Endothelial cell of umbilical vein (primary cell): ENCODE measurements at regions not wholly inside any gene's neighbourhood (a gene's known extent, or its start where the extent isn't known, plus 50 kb on each side); places are given as distances from the start of the nearest gene placed in this dataset.

Source experiments
- BruUV-seq: library from RNA; stranded (reverse); fragments of 400-500 nt; replicated peaks from 2 replicates; lab custom pipeline; 2021; lab: Mats Ljungman, UMichigan
- CTCF ChIA-PET: fragments of 300-600, 350-600 bp; sonication (Branson Sonifier 250); formaldehyde crosslinking; loops from one replicate; lab custom pipeline; 2021; ENCODE audit warnings: antibody characterized with exemption, inconsistent platforms; lab: Charles Lee
- POLR2A ChIA-PET: fragments of 300-600, 350-600 bp; sonication (Branson Sonifier 250); formaldehyde crosslinking; loops from one replicate; lab custom pipeline; 2021; ENCODE audit warnings: antibody characterized with exemption, inconsistent platforms; lab: Charles Lee
- DNase-seq: peaks from one replicate; pipeline ENCODE4 v3.0.0-alpha.2; 2011; ENCODE audit warnings: low read depth, low spot score
- FAIRE-seq: peaks from 2 replicates; lab custom pipeline; 2011; peaks lifted over from hg19 to GRCh38; lab: Jason Lieb, UNC
- H2AFZ ChIP-seq: 2 replicates; pipeline ENCODE4 v1.6.0; 2012; ENCODE audit warnings: low read depth, low read length, control low read depth, inconsistent platforms
- H3K27ac ChIP-seq: 2 replicates; pipeline ENCODE4 v1.5.1; 2011; ENCODE audit warnings: low read depth, mild to moderate bottlenecking, control low read depth, low read length, moderate library complexity; ENCODE audit not compliant: insufficient read depth
- H3K27me3 ChIP-seq, 2 experiments: 2 replicates each; pipeline versions ENCODE4 v1.6.0 to v1.6.1; 2011; ENCODE audit warnings: low read length in 2 of 2, mixed read lengths in 1 of 2; ENCODE audit not compliant: control insufficient read depth in 2 of 2, insufficient read depth in 2 of 2
- H3K36me3 ChIP-seq, 2 experiments: 2 replicates in 1 of 2; 3 replicates in 1 of 2; pipeline ENCODE4 v1.5.1; 2011; ENCODE audit warnings: low read length in 2 of 2, mild to moderate bottlenecking in 1 of 2, moderate library complexity in 1 of 2; ENCODE audit not compliant: control insufficient read depth in 2 of 2, insufficient read depth in 2 of 2; ENCODE audit errors: extremely low read depth in 1 of 2
- H3K4me1 ChIP-seq: 3 replicates; pipeline ENCODE4 v1.5.1; 2011; ENCODE audit warnings: mild to moderate bottlenecking, low read length; ENCODE audit not compliant: control insufficient read depth, insufficient read depth; ENCODE audit errors: extremely low read depth
- H3K4me2 ChIP-seq: 2 replicates; pipeline ENCODE4 v1.6.1; 2011; ENCODE audit warnings: low read length, control low read depth, mixed read lengths; ENCODE audit not compliant: insufficient read depth
- H3K4me3 ChIP-seq, 3 experiments: fragments of 200-600 bp in 1 of 3; sonication (generic), shearing (Covaris generic) in 1 of 3; replicated peaks in 1 of 3; 2 replicates each; pipeline ENCODE4 v1.5.1; 2011 to 2016; ENCODE audit warnings: control low read depth in 3 of 3, low read length in 3 of 3, mild to moderate bottlenecking in 2 of 3, inconsistent platforms in 1 of 3, low read depth in 1 of 3, moderate library complexity in 1 of 3; ENCODE audit not compliant: insufficient read depth in 1 of 3
- H3K79me2 ChIP-seq: 2 replicates; pipeline ENCODE4 v1.6.0; 2012; ENCODE audit warnings: low read length, inconsistent platforms; ENCODE audit not compliant: control insufficient read depth, insufficient read depth
- H3K9ac ChIP-seq: replicated peaks from 2 replicates; pipeline ENCODE3; 2011; ENCODE audit warnings: low read length, control low read depth; ENCODE audit not compliant: insufficient read depth; ENCODE audit errors: extremely low read depth
- H3K9me1 ChIP-seq: replicated peaks from 3 replicates; pipeline ENCODE4 v1.6.0; 2011; ENCODE audit warnings: mild to moderate bottlenecking, low read length; ENCODE audit not compliant: control insufficient read depth, insufficient read depth; ENCODE audit errors: extremely low read depth
- H3K9me3 ChIP-seq: replicated peaks from 2 replicates; pipeline ENCODE4 v1.5.1; 2012; ENCODE audit warnings: low read length, inconsistent platforms; ENCODE audit not compliant: control insufficient read depth, insufficient read depth
- H4K20me1 ChIP-seq: replicated peaks from 2 replicates; pipeline ENCODE3; 2011; ENCODE audit warnings: mild to moderate bottlenecking, low read length; ENCODE audit not compliant: control insufficient read depth, insufficient read depth; ENCODE audit errors: extremely low read depth
- EZH2 ChIP-seq: IDR thresholded peaks from 2 replicates; pipeline ENCODE4 v1.6.1; 2012; ENCODE audit warnings: borderline replicate concordance, low read depth, mild to moderate bottlenecking, moderate library complexity, low read length, inconsistent platforms; ENCODE audit not compliant: severe bottlenecking
- FOS ChIP-seq: IDR thresholded peaks from 2 replicates; pipeline ENCODE4 v1.6.1; 2011; ENCODE audit warnings: mild to moderate bottlenecking, low read length, moderate library complexity, borderline replicate concordance; ENCODE audit not compliant: insufficient read depth
- GATA2 ChIP-seq: IDR thresholded peaks from 2 replicates; pipeline ENCODE4 v1.7.0; 2011; ENCODE audit warnings: low read depth, mild to moderate bottlenecking, moderate library complexity, mixed read lengths, low read length; ENCODE audit not compliant: insufficient read length, insufficient read depth
- JUN ChIP-seq: IDR thresholded peaks from 2 replicates; pipeline ENCODE4 v1.6.1; 2011; ENCODE audit warnings: borderline replicate concordance, low read depth; ENCODE audit not compliant: insufficient read length, insufficient read depth
- MYC ChIP-seq: IDR thresholded peaks from one replicate; pipeline ENCODE4 v1.6.1; 2011; ENCODE audit warnings: mild to moderate bottlenecking, low read depth, low read length
- POLR2A ChIP-seq: IDR thresholded peaks from 2 replicates; pipeline ENCODE4 v1.6.1; 2012; ENCODE audit warnings: low read depth, mild to moderate bottlenecking, control low read depth, low read length
- POLR2AphosphoS5 ChIP-seq: IDR thresholded peaks from 2 replicates; pipeline ENCODE4 v1.6.1; 2012; ENCODE audit warnings: low read depth, mild to moderate bottlenecking, control low read depth, low read length, moderate library complexity; ENCODE audit not compliant: insufficient read depth
- dilution Hi-C: fragments of 300-500 bp; cut with MboI; formaldehyde crosslinking; loops from one replicate; pipeline ENCODE4 v1.15.0; 2019; ENCODE audit warnings: low sequenced_read_pairs; ENCODE audit not compliant: extremely low pct_ligation_motif_present
- intact Hi-C: fragments of 100-400 bp; cut with micrococcal nuclease; formaldehyde crosslinking; loops from one replicate; pipeline ENCODE4 v1.10.0; 2022
- TF ChIP-seq, protein P1 (sequence below): IDR thresholded peaks from 2 replicates; pipeline ENCODE4 v1.6.1; 2011; ENCODE audit not compliant: insufficient read depth, insufficient read length
- TF ChIP-seq, protein P2 (sequence below), 2 donors: IDR thresholded peaks; 1 replicate in 1 of 2; 2 replicates in 1 of 2; pipeline ENCODE4 v1.5.1; 2011; ENCODE audit warnings: low read length in 2 of 2, mild to moderate bottlenecking in 2 of 2, moderate library complexity in 2 of 2, control low read depth in 1 of 2, inconsistent platforms in 1 of 2, low read depth in 1 of 2; ENCODE audit not compliant: insufficient read depth in 1 of 2; ENCODE audit errors: extremely low read depth in 1 of 2

GRCh38 chr6:99145738-99146137, 198.0 kb upstream of the FBXL4 start:
- ChIA-PET POLR2A (no interaction called here), CTCF (interaction anchor here (1.2 kb wide), 1 partner anchor 27 kb away, joined by 3 read pairs; no protein-coding TSS in a partner anchor)
- DNase-seq (no peak), FAIRE-seq (no peak)
- Histone ChIP-seq H3K9ac (no peak overlapping the region), H3K27ac (no peak overlapping the region), H3K9me1 (no peaks in the 10 kb centered on the region), H3K36me3 (no peaks in the 10 kb centered on the region), H2AFZ (no peak overlapping the region), H3K4me1 (no peaks in the 10 kb centered on the region), H3K4me3 (no peak overlapping the region), H3K4me2 (no peak overlapping the region), H3K9me3 (no peaks in the 10 kb centered on the region), H3K79me2 (no peaks in the 10 kb centered on the region), H4K20me1 (no peaks in the 10 kb centered on the region), H3K27me3 (no peaks in the 10 kb centered on the region)
- TF ChIP-seq, protein P1, sequence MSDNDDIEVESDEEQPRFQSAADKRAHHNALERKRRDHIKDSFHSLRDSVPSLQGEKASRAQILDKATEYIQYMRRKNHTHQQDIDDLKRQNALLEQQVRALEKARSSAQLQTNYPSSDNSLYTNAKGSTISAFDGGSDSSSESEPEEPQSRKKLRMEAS, result no peak
- TF ChIP-seq FOS (no peak), MYC (no peak), JUN (no peak), POLR2A (no peak), GATA2 (no peak), POLR2AphosphoS5 (no peak), EZH2 (no peak)
- TF ChIP-seq, protein P2, sequence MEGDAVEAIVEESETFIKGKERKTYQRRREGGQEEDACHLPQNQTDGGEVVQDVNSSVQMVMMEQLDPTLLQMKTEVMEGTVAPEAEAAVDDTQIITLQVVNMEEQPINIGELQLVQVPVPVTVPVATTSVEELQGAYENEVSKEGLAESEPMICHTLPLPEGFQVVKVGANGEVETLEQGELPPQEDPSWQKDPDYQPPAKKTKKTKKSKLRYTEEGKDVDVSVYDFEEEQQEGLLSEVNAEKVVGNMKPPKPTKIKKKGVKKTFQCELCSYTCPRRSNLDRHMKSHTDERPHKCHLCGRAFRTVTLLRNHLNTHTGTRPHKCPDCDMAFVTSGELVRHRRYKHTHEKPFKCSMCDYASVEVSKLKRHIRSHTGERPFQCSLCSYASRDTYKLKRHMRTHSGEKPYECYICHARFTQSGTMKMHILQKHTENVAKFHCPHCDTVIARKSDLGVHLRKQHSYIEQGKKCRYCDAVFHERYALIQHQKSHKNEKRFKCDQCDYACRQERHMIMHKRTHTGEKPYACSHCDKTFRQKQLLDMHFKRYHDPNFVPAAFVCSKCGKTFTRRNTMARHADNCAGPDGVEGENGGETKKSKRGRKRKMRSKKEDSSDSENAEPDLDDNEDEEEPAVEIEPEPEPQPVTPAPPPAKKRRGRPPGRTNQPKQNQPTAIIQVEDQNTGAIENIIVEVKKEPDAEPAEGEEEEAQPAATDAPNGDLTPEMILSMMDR (IDR thresholded peaks at IDR 0.05; ENCODE audit: extremely low read depth in 1 of 2, insufficient read depth in 1 of 2, low read depth in 1 of 2, low read length in 2 of 2), result no peak
- dilution Hi-C loops (no loop called here), intact Hi-C loops (no loop called here)
- no TSS peak for BruUV-seq
